ENCODE measurements at regions not wholly inside any gene's neighbourhood (a gene's known extent, or its start where the extent isn't known, plus 50 kb on each side); places are given as distances from the start of the nearest gene placed in this dataset.

- Histone ChIP-seq H3K9me3 (no peaks in the 10 kb centered on the region), H3K79me2 (ENCODE audit: insufficient read depth) (no peaks in the 10 kb centered on the region), H3F3A (replicated peaks; ENCODE audit: insufficient read depth) (peaks cover under 1% of the 10 kb centered on the region), H3K36me3 (replicated peaks in 1 of 2; ENCODE audit: control insufficient read depth in 1 of 2, insufficient read depth in 2 of 2, low read length in 1 of 2) (no peaks in the 10 kb centered on the region), H4K20me1 (ENCODE audit: insufficient read depth) (no peaks in the 10 kb centered on the region), H3K9me2 (no peaks in the 10 kb centered on the region), H3K4me2 (no peak overlapping the region), H3K9ac (no peak overlapping the region), H2AFZ (ENCODE audit: low read depth) (no peak overlapping the region; the same call in 1 of the 2 replicates), H3K27me3 (ENCODE audit: insufficient read depth) (no peaks in the 10 kb centered on the region), H3K27ac (ENCODE audit: low read depth in 2 of 2, low read length in 1 of 2) (no peak overlapping the region), H3K4me3 (ENCODE audit: low read depth in 2 of 2, low read length in 1 of 2) (no peak overlapping the region), H3K4me1 (ENCODE audit: control insufficient read depth in 1 of 2, insufficient read depth in 2 of 2, low read depth in 1 of 2, low read length in 1 of 2) (peaks cover 3 to 6% of the 10 kb centered on the region in 2 experiments; a peak in 3 of 4 replicates)
- CTCF ChIA-PET = no interaction called here
- DNase-seq = no peak
- TF ChIP-seq CHD2 (IDR thresholded peaks at IDR 0.05; ENCODE audit: low read length, partially characterized antibody) = no peak
- no peak for TF ChIP-seq POLR2AphosphoS5 (IDR thresholded peaks at IDR 0.05; ENCODE audit: low read depth, low read length)
- TF ChIP-seq YY1 (IDR thresholded peaks at IDR 0.05; ENCODE audit: low read depth) = no peak
- no peak for TF ChIP-seq FOXM1 (IDR thresholded peaks at IDR 0.05; ENCODE audit: low read depth)
- no peak for TF ChIP-seq GABPA (IDR thresholded peaks at IDR 0.05; ENCODE audit: low read depth)
- no peak for TF ChIP-seq IRF3 (IDR thresholded peaks at IDR 0.05; ENCODE audit: low read depth, low read length)
- no peak for TF ChIP-seq TEAD4 (IDR thresholded peaks at IDR 0.05; ENCODE audit: borderline replicate concordance, insufficient read depth)
- TF ChIP-seq CTCF (IDR thresholded peaks at IDR 0.05) = no peak
- WGBS (ENCODE audit: low lambda C conversion rate) = 92% methylated on average over 3 of the region's 3 CpGs
- POLR2A ChIA-PET = no interaction called here
These were observed 52.5 kb upstream of the STAM2 start for GRCh38 chr2:152227969-152228592.

- H3K9me3 ChIP-seq = no peaks in the 10 kb centered on the region
- no peaks in the 10 kb centered on the region for H3K79me2 ChIP-seq (ENCODE audit: insufficient read depth)
- TF ChIP-seq REST (IDR thresholded peaks at IDR 0.05; ENCODE audit: low read depth, low read length) = no peak
- TF ChIP-seq EZH2phosphoT487 (IDR thresholded peaks at IDR 0.05; ENCODE audit: borderline replicate concordance, low read depth) = no peak
- TF ChIP-seq POLR2AphosphoS5 (IDR thresholded peaks at IDR 0.05; ENCODE audit: low read depth, low read length) = no peak
- no peak overlapping the region for H3K9ac ChIP-seq
- no peak for DNase-seq
- no peaks in the 10 kb centered on the region for H3K9me2 ChIP-seq
- H4K20me1 ChIP-seq (ENCODE audit: insufficient read depth) = no peaks in the 10 kb centered on the region
- H3K27ac ChIP-seq (ENCODE audit: low read depth in 2 of 2, low read length in 1 of 2) = no peak overlapping the region
- no peak overlapping the region for H3K4me2 ChIP-seq
- no peak overlapping the region for H3K4me3 ChIP-seq (ENCODE audit: low read depth in 2 of 2, low read length in 1 of 2)
- H3K4me1 ChIP-seq (ENCODE audit: control insufficient read depth in 1 of 2, insufficient read depth in 2 of 2, low read depth in 1 of 2, low read length in 1 of 2) = no peaks in the 10 kb centered on the region
- H2AFZ ChIP-seq (ENCODE audit: low read depth) = no peak overlapping the region
- POLR2A ChIA-PET = no interaction called here
- no peaks in the 10 kb centered on the region for H3F3A ChIP-seq (replicated peaks; ENCODE audit: insufficient read depth)
- H3K36me3 ChIP-seq (replicated peaks in 1 of 2; ENCODE audit: control insufficient read depth in 1 of 2, insufficient read depth in 2 of 2, low read length in 1 of 2) = no peaks in the 10 kb centered on the region
- CTCF ChIA-PET = no interaction called here
- H3K27me3 ChIP-seq (ENCODE audit: insufficient read depth) = no peaks in the 10 kb centered on the region
These were observed 55.9 kb upstream of the STAM2 start for GRCh38 chr2:152231446-152231845.
